ENCODE measurements at regions not wholly inside any gene's neighbourhood (a gene's known extent, or its start where the extent isn't known, plus 50 kb on each side); places are given as distances from the start of the nearest gene placed in this dataset.

DNA sequence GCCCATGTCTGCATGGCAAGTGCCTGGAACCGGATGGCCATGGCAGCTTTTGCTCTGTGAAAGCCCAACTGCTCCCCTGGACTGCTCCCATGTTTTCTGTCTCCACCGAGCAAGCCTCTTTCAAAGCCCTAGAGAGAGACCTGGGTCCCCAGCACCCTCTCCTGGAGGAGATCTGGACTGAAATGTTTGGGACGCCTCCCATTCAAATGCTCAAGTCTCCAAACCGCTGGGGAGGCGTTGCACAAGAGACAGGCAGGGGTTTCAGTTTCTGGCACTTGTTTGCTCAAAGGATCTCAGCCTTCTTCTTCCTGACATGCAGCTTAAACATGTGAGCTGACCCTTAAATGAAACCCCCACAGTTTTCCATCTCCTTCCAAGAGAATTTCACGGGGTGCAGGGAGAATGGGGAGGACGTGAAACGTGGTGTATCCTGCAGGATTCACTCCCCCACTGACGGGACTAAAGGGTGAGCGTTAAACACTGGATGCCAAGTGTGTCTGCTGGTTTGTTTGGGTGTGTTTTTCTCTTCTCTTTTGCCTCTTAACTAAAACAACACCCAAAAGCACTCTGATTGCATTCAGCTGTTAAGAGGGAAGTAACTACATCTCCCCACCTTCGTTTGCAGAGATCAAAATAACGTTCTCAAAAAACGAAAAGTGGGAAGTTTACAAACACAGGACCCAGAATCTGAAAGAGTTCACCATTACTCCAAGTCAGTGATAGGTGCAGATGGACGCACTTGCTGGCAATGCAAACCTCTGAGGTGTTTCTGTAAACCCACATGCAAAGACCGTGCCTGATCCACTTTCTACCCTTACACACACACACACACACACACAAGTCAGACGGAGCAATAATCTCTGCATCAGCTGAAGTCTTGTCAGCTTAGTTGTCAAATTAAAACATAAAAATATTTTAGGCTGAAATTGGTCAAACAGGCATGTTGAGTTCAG, 256.9 kb downstream of the C16orf95 start:
- TF ChIP-seq EZH2 (IDR thresholded peaks at IDR 0.05; ENCODE audit: insufficient read depth, poor library complexity, severe bottlenecking) (no peak), EZH2phosphoT487 (IDR thresholded peaks at IDR 0.05; ENCODE audit: insufficient read depth, low read depth) (no peak)

Data from GM23248 (cell line).